GM21825 (cell line): ENCODE measurements at regions not wholly inside any gene's neighbourhood (a gene's known extent, or its start where the extent isn't known, plus 50 kb on each side); places are given as distances from the start of the nearest gene placed in this dataset.
"Not testable (repeated sequence)": the region's sequence is repeated elsewhere in the genome, so short reads cannot be mapped to it uniquely, and the experiment has no call there.

ENCODE experiments used
- ATAC-seq: cut with Tn5 transposase; IDR thresholded peaks from one replicate; pipeline ENCODE4 v1.9.1; 2021; ENCODE audit warnings: mild to moderate bottlenecking, moderate library complexity; ENCODE audit not compliant: unreplicated experiment

DNA sequence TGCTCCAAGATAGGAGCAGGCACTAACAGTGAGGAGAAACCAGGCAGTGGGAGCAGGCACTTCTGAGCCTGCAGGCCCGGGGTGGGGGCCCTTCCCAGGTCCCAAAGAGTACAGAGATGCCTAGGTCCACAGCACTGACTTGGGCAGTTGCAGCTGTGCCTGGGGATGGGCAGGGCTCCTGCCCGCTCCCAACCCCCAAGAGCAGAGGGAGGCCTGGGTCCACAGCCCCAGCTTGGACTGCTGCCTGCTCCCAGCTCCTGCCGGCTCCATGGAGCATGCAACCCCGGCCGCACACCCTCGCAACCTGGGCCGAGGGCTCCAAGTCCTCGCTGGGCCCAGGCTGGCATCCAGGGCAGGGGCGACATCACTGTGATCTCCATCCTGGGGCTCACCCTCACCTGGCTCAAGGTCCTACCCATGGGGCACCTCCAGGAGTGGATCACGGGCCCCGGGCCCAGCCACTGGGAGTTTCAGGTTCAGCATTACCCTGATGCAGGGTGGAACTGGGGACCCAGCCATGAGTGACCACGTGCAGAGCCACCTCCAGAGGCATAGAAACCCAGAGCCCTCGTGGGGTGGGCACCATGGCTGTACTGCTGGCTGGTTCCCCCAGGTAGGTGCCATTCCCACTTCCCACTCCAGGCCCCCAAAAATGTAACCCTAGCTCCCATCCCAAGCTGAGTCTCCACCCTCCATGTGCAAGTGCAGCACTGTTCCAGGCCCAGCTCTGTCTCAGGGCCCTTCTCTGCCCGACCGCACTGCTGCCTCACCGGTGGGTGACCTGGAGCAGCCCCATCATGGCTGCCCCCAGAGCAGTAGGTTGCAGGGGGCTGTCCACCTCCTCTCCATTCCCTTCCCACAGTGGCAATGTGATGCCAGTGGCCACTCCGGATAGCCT, 325.6 kb downstream of the NR4A2 start:
- no peak for ATAC-seq

DNA sequence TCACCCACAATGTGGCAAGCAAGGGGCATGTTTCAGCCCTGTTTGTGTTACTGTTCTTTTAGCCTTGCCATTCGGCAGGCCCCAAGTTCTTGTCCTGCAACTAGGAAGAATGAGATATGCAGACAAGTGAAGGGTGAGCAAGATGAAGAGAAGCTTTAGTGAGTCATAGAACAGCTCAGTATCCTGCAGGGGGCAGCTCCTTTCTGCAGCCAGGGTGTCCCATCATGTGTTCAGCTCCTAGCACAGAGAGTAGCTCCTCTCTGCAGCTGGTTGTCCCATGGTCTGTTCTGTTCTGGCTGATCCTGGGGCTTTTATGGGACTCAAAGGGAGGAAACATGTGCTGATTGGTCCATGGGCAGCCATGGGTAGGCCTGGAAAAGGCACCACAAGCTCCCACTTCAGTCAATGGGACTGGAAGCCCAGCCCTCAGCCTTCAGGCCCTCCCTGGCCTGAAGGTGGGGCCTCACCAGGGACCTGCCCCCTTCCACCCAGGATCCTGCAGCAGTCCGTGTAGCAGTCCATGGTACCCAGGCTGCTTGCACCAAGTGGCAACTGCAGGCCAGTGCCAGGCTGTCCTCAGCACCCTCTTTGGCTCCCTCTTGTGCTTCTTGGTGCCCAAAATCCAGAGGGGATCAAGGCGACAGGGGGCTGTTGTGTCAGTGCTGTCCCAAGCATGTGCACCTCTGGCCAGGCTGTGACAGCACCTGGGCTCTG, 326.4 kb downstream of the NR4A2 start:
- no peak for ATAC-seq

DNA sequence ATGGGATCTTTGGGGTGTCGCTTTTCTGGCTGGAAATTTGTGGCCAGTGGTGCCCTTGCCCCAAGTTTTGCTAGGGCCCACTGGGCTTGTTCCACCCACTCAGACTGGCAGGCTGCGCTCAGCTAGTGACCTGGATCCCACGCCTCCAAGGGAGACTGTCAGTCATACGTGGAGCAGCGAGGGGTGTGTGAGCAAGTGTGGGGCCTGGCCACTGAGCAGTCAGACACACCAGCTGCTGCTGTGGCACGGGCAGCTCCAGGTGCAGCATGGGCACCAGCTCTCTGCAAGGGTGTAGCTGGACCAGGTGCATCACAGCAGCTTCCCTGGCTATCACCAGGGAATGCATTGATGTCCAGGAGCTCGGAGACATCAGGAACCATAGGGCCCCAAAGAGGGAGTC, 327.0 kb downstream of the NR4A2 start:
- no peak for ATAC-seq

DNA sequence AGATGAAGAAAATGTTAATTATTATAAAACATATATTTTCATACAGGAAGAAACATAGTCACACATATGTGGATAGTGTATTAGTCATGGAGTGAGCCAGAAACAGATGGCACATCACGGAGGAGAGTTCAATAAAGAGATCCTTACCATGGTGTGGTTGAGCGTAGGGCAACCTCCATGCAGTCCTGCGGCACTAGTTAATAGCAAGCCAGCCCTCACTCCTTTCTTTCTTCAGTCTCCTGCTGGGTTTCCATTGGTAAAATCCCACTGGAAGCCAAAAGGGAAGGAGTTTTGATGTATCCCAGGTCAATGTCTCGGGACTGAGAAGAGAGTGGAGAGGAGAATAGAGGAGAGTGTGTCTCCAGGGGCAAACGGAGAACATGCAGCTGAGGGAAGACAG, 328.1 kb downstream of the NR4A2 start:
- no peak for ATAC-seq

DNA sequence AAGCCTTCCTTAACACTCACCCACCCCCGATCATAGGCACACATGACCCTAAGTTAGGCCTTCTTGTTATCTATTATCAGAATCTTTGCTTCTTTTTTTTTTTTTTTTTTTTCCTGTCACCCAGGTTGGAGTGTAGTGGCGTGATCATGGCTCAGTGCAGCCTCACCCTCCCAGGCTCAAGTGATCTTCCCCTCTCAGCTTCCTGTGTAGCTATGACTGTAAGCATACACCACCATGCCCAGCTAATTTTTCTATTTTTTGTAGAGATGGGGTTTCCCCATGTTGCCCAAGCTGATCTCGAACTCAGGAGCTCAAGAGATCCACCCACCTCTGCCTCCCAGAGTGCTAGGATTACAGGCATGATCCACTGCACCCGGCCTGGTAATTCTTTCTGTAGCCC, 328.7 kb downstream of the NR4A2 start:
- no peak for ATAC-seq

DNA sequence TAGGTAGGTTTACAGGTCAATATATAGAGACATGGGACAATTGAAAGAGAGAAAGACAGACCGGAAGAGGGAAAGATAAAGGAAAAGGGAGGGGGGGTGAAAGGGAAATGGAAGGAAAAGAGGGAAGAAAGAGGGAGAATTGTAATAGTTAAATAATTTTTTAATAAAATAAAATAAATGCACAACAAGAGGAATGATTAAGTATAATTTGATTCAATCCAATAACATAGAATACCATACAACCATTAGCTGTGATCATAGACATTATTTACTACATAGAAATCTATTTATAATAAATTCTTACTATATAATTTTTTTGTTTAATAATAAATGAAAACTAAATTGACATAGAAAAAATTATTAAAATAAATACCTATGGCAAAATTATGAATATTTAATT, 330.7 kb downstream of the NR4A2 start:
- no peak for ATAC-seq

DNA sequence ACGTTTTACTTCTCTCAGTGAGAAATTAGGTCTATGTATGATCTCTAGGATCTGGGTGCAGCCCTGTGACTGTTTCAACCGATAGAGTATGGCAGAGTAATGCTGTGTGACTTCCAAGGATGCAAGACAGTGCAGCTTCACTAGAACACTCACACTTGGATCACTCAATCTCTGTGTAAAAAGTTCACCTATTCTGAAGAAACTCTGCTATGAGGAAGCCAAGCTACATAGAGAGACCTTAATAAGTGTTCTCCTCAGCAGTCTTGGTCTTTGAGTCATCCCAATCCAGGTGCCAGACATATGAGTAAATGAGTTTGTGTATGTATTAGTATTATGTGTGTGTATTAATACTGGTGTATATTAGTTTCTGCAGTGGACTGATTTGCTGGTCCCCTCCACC, 335.0 kb downstream of the NR4A2 start:
- ATAC-seq, result no peak

DNA sequence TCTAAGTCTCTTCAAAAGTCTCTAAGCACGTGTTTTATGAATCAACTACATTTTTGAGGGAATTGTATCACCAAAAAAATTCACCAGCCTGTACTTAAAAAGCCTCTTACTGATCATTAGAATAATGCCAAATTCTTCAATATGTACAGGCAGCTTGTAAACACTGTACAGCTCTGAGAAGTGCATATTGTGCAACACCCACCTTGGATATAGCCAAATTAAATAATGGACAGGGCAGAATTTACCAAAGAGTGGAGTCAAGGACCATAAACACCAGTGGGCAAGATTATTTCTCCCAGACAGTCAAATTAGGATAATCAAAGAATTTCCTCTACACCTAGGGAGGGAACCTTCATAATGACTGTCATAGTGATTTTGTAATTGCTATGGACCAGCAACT, 338.2 kb downstream of the NR4A2 start:
- ATAC-seq, result no peak

DNA sequence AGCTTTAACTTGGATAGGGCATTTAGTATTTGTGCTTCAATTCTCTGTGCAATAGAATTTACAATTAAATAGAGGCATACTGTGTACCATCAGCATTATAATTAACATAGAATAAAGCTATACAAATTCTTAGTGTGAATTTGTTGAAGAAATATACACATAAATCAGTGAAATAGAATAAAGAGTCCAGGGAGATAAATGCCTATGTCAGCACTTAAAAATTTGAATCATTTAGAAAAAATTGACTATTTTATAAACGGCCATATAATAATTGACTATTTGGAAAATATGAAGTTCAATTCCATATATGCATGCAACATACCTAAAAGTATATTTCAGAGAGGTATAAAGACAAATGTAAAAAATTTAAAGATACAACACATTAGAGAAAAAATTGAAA, 348.7 kb downstream of the NR4A2 start:
- ATAC-seq, result no peak

DNA sequence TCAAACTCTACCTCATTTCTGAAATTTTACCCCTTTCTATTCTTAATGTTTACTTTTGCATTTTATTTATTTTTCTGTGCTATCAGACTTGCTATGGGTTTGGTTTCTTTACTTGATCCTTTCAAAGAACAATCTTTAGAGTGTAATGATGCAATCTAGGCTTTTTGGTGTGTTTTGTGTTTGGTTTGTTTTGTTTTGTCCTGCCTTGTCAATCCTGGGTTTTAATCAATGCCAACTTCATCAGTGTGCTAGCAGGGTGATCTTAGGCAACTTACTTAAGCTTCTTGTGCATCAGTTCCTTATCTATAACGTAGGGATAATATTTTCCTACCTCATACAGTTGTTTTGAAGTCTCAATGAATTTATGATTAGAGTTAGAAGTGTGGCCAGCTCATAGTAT, 350.4 kb downstream of the NR4A2 start:
- ATAC-seq, result no peak

DNA sequence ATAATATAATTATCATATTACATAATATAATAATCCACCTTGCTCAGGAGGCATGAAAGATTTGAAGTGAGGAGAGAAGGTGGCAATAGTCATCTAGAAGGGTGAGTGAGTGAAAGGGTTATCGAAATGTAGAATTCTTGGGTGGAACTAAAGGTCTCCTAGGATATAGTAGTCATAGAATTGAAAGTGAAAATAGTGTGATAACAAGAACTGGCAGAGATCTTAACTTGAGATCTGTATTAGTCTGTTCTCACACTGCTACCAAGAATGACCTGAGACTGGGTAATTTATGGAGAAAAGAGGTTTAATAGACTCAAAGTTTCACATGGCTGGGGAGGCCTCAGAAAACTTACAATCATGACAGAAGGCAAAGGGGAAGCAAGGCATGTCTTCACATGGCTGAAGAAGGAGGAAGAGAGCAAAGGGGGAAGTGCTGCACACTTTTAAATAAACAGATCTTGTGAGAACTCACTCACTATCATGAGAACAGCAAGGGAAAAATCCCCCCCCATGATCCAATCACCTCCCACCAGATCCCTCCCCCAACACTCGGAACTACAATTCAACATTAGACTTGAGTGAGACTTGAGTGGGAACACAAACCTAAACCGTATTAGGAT, 351.5 kb downstream of the NR4A2 start:
- ATAC-seq, result peak; percentile 66

DNA sequence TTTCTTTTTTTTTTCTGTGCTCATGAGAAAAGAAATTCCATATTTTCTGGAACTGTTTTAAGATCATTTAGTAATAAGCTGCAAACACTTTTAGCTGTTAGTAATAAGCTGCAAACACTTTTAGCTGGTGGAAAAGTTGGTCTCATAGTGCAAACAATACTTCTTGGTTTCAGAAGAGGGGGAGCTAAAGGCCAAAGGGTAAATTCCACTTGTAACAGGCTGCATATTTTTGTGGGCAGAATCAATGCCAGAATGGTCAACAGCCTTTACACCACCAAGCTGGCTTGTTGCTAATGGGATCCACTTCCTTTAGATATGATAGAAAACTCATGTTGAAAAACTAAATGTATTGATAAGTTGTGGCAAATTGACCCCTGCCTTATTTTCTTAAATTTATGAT, 356.8 kb downstream of the NR4A2 start:
- ATAC-seq, result no peak

DNA sequence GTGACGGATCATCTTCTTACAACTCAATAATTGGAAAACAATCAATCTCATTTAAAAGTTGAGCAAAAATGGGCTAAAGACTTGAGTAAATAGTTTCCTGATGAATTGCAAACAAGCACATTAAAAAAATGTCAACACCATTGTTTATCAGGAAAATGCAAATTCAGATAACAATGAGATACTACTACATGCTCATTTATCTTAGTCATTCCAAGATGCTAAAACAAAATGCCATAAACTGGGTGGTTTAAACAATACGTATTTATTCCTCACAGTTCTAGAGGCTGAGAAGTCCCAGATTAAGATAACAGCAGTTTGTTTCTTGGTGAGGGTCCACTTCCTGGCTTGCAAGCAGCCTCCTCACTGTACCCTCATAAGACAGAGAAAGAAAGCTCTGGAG, 359.6 kb downstream of the NR4A2 start:
- no peak for ATAC-seq

DNA sequence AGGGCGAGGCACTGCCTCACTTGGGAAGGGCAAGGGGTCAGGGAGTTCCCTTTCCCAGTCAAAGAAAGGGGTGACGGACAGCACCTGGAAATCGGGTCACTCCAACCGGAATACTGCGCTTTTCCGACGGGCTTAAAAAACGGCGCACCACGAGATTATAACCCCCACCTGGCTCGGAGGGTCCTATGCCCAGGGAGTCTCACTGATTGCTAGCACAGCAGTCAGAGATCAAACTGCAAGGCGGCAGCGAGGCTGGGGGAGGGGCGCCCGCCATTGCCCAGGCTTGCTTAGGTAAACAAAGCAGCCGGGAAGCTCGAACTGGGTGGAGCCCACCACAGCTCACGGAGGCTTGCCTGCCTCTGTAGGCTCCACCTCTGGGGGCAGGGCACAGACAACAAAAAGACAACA, 366.5 kb downstream of the NR4A2 start:
- not testable (repeated sequence) for ATAC-seq

DNA sequence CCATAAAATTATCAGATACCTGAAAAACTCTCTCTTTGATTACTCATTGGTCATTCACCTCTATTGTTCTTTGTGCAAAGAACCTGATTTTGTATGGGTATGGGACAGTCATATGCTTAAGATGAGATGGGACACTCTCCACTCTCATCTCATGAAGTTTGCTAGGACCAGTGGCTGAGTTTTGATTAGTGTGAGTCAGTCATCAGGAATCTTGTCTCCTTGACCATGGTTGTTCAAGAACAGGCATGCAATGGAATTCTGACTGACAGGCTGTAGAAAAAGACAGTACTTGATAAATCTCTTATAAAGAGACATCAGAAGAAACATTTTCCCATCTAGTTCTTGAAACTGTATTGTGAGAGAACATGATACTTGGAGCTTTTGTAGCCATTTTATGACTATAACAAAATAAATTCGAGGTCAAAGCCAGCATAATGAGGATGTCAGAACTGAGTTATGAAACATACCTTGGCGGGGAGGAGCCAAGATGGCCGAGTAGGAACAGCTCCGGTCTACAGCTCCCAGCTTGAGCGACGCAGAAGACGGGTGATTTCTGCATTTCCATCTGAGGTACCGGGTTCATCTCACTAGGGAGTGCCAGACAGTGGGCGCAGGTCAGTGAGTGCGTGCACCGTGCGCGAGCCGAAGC, 367.0 kb downstream of the NR4A2 start:
- ATAC-seq, result no peak

DNA sequence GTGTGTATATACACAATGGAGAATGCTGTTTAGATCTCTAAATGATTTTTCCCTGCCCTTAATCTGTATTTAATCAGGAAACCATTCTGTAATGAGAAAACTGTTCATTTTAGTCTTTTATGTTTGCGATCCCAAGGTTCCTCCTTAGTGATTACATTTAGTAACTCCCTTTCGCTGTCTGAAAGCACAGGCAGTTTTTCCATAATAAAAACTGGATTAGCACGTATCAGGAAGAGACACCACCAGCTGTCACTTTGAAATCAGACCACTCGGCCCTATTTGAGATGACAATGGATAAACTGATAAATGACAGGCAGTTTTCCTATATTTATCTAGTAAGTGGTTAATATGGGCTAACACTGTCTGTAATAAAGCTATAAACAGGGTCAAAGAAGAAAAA, 370.9 kb downstream of the NR4A2 start:
- no peak for ATAC-seq

DNA sequence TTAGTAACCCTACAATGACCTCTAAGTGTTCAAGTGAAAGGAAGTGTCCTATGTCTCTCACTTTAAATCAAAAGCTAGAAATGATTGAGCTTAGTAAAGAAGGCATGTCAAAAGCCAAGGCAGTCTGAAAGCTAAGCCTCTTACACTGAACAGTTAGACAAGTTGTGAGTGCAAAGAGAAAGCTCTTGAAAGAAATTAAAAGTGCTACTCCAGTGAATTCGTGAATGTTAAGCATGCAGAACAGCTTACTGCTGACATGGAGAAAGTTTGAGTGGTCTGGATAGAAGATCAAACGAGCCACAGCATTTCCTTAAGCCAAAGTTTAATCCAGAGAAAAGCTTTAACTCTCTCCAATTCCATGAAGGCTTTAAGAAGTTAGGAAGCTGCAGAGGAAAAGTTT, 373.7 kb downstream of the NR4A2 start:
- no peak for ATAC-seq

DNA sequence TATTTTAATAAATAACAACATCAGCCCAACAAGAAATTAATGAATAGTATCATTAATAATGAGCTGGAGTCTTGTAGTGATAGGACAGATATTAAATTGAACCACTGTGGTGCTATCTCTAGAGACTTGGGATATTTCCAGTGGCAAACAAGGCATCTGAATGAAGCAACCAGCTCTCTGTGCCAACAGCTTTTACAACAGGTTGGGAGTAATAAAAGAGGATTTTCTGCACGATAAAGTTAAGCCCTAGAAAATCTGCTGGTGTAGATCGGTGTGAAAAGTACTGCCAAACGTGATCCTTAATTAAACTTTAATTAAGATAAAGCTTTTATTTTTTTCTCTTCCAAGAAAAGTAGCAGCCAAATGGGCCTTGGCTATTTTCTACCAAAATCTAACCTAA, 385.5 kb downstream of the NR4A2 start:
- no peak for ATAC-seq

DNA sequence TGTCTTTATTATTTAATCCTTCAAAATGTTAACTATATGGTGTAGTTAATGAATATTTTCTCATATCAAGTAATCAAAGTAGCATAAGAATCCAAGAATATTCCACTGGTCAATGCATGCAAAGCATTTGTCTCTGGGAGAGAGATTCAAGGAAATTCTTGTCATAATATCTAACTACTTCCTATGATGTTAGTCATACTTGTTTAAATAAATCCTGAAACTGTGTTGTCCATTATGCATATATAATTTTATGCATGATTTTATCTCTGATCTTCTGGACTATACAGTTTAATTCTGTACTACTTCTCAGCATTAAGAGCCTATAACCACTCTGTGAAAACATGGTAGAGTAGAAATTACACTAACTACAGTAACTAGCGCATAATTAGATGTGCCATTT, 388.3 kb downstream of the NR4A2 start:
- no peak for ATAC-seq

DNA sequence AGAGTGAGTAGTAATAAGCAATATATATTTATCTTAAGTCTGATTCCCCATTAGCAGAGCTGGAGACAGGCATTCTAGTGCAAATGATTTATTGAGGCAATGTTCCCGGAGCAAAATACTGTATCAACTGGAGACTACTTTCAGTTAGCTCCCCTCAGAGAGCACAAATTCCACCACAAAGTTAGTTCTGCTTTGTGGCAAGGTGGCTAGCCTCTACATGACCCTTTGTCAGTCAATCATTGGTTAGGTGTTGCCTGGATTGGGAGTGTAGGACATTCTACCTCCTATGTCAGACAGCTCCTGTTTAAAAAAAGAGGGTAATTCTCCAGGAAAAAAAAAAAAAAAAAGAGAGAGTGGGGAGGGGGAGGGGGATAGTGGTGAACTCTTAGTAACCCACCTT, 402.2 kb downstream of the NR4A2 start:
- ATAC-seq, result no peak

DNA sequence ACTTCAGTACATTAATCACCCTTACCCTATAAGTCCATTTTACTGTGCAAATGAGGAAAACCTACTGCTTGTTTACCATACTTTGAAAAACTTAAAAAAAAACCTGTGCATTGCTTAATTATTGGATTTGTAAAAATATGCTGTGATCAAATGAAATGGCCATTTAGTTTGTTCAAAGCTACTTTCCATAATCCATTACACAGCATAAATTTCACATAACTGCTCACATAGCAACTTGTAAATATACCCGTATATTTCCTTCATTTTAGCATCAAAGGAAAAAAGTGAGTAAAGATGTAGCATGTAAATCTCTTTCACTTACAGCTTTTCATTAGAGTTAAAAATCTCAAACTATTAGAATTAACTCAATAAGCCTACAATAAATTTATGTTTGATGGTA, 415.1 kb downstream of the NR4A2 start:
- no peak for ATAC-seq
